ENCODE measurements at regions not wholly inside any gene's neighbourhood (a gene's known extent, or its start where the extent isn't known, plus 50 kb on each side); places are given as distances from the start of the nearest gene placed in this dataset.
"Not testable (repeated sequence)": the region's sequence is repeated elsewhere in the genome, so short reads cannot be mapped to it uniquely, and the experiment has no call there.

DNA sequence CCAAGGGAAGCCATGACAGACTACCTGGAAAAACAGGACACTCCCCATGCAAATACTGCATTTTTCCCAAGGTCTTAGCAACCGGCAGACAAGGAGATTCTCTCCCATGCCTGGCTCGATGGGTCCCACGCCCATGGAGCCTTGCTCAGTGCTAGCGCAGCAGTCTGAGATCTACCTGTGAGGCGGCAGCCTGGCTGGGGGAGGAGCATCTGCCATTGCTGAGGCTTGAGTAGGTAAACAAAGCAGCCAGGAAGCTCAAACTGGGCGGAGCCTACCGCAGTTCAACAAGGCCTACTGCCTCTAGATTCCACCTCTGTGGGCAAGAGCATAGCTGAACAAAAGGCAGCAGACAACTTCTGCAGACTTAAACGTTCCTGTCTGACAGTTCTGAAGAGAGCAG is 1417.2 kb downstream of the FSTL5 start:
- not testable (repeated sequence) for DNase-seq

- DNase-seq = no peak
Measured at GRCh38 chr4:160772668-160773067, 1391.1 kb downstream of the FSTL5 start.

DNA sequence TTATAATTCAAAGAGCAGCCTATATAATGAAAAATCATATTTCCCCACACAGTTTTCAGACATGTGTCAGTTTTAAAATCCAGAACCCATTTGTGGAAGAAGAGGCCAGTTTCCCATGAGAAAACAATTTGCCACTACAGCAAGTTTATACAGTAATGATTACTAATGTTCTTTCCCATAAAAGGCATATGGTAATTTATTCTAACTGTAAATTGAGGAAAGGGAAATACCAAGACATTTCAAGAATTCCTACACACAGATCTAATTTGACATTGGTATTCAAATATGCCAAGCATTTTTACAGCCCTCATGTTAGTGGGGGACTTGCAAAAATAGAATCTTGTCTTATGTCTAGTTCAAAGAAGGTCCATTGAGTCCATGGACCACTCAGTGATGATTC is 1368.6 kb downstream of the FSTL5 start:
- no peak for DNase-seq

- DNase-seq = no peak
Measured at GRCh38 chr4:160808174-160808573, 1355.6 kb downstream of the FSTL5 start.

DNA sequence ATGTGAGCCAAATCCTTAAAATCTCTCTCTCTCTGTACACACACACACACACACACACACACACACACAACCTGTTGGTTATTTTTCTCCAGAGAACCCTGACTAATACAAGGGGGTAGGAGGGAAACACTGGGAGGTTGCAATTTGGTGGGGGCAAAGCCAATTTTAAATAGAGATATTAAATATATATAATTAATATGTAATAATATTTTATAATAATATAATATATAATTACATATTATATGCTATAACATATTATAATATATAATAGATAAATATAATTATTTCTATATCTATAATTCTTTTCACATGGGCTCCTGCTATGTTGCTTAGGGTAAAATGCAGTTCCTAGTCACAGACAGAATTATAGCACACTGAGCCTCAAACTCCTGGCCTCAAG is 1354.2 kb downstream of the FSTL5 start:
- DNase-seq = no peak

GRCh38 chr4:160810424-160810823 is 1353.4 kb downstream of the FSTL5 start:
- DNase-seq = no peak

GRCh38 chr4:160810941-160811340 is 1352.9 kb downstream of the FSTL5 start:
- no peak for DNase-seq

GRCh38 chr4:160811956-160812355 is 1351.8 kb downstream of the FSTL5 start:
- no peak for DNase-seq

GRCh38 chr4:160814726-160815125 is 1349.1 kb downstream of the FSTL5 start:
- no peak for DNase-seq

- no peak for DNase-seq
Measured at GRCh38 chr4:160818571-160818970, 1345.2 kb downstream of the FSTL5 start.

- DNase-seq = no peak
Measured at GRCh38 chr4:160819791-160820190, 1344.0 kb downstream of the FSTL5 start.

DNA sequence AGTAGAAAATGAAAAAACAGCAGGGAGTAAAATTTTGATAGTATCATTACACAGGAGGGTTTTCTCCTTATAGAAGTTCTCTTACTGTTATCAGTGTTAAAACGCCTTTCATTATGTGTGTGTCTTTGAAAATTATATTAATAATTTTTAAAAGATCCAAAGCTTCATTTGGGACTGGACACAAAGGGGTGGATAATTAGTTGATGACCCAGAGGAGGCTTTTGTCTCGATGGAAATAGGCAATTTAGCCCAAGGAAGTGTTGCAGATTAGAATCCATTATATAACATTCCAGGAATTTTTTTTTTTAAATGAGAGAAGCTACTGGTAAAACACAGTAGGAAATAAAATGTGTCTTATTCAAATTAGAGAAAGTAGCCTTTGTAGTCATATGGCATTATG is 1339.3 kb downstream of the FSTL5 start:
- DNase-seq = no peak

GRCh38 chr4:160825644-160826338 is 1338.0 kb downstream of the FSTL5 start:
- DNase-seq = no peak

DNA sequence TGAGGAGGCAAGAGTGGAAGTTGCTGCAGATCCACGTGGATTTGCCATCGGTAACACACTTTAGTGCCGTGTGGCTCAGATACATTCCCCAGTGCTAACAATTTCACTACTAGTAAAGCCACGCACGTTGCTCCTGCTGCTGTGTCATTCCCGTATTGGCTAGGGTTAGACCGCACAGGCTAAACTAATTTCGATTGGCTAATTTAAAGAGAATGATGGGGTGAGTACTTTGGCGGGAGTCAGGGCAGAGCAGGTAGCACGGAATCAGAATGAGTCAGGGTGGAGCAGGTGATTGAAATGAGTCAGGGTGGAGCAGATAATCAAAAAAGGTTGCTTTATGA is 1337.5 kb downstream of the FSTL5 start:
- no peak for DNase-seq

GRCh38 chr4:160831165-160831922 is 1332.5 kb downstream of the FSTL5 start:
- DNase-seq = no peak

DNA sequence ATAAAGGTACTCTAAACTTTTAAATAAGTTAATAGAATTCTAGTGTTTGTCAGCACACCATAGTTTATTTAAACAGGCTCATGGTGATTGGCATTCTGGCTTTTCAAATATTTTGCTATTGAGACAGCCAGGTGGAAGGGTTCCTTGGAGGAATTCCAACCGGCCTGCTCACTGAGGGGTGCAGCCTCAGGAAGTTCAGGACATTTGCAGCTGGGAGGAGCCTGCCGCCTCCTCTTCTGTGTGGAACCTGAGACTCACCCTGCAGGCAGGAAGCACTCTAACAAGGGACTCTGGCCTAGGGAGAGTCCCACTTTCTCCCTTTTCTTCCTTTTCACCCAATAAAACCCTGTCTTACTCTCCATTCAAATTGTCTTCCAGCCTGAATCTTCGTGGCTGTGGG is 1328.0 kb downstream of the FSTL5 start:
- DNase-seq = no peak

DNA sequence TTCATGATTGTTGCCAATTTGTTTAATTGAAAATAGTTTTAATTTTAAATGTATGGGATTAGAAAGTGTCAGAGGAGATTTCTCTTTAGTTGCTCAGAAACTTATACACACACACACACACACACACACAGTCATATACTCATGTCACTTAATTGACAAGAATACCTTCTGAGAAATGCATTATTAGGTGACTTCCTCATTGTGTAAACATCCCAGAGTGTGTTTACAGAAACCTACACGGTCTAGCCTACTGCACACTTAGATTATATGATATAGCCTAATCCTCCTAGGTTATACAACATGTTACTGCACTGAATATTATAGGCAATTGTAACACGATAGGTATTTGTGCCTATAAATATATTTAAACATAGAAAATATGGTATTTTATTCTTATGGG is 1327.4 kb downstream of the FSTL5 start:
- DNase-seq = no peak

DNA sequence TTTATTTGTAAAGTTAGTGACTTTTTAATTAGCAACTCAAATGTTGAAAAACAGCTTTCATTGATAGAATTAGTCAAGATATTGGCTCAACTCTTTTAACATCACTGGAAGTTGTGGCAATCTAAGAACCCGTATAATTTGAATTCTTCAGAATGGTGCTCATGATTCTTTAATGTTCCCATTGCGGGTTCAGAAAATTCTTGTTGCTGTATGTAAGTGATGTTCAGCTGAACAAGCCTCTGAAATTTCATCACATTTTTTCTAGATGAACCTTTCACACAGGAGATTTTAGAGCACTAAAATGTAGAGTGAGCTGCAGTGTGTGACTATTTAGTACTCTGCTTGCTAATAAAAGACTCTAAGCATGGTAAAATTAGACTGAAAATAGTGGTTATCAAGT is 1317.7 kb downstream of the FSTL5 start:
- no peak for DNase-seq

- no peak for DNase-seq
Measured at GRCh38 chr4:160847228-160847627, 1316.6 kb downstream of the FSTL5 start.

DNA sequence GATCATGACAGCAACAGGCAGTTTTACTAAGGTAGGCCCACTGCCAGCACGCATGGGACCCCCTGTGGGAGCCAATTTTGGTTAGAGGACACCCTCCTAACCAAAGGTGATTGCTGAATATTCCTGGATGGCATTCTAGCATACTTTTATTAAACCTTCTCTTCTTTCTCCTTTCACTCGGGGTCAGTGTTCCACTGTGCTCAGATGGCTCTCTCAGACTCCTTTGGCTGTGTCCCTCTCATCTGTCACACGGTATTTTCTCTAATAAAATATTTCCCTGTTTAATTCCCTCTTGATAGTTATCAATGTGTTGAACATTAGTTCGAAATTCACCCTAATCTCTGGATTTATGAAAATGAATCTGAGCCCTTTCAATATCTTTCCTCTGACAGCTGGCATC is 1315.3 kb downstream of the FSTL5 start:
- no peak for DNase-seq

GRCh38 chr4:160848901-160849760 is 1314.7 kb downstream of the FSTL5 start:
- DNase-seq = no peak

DNA sequence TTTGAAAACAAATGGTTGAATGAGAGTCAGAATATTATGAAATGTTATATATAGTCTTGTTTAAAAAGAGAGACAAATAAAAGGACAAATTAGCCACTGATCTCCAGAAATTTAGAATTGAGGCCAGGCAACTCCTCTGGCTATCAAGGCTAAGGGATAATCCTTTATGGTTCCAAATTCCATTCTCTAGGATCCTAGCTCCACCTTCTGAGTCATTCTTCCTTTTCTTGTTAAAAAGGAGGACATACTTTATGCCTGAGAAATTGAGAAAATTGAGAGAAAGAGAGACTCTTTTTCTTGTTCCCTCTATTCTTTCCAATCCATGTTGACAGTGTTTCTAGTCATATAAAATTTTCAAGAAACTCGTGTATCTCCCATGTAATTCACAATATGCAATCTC is 1299.5 kb downstream of the FSTL5 start:
- DNase-seq = no peak

DNA sequence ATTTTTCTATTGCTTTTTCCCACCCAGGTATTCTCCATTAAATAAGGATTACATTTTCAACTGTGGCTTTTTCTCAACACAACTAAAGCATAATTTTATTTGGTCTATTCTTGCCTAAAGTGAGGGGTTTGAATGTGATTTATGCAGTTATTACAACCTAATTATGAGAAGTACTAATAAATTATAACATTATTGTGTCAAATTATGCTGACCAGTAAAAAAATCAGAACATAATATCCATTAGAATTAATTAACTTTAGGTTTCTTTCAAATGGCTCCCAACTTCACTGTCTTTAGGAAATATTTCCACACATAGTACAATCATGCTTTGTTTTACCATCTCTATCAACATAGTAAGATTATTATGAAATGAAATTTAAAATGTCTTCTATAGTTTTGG is 1293.9 kb downstream of the FSTL5 start:
- no peak for DNase-seq

DNA sequence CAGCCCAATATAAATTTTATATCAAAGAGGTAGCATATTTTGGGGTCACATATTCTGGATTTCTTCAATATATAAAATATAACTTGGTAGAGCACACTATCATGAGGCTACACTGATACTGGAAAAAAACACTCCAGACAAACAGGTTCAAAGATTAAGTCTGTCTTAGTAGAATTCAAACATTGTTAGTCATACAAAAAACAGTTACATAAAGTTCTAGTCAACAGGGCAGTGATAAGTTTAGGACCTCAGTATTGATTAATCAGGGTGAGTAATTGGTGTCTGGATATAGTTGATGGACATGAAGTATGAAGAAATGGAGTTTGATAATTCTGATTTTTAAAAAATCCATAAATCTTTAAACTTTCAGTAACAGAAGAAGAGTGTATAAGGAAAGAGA is 1291.3 kb downstream of the FSTL5 start:
- no peak for DNase-seq
